Thyroid gland (tissue), 4 donors: ENCODE measurements at regions not wholly inside any gene's neighbourhood (a gene's known extent, or its start where the extent isn't known, plus 50 kb on each side); places are given as distances from the start of the nearest gene placed in this dataset.

ENCODE experiments used
- POLR2A ChIP-seq, 2 donors: fragments of 450-650 bp; IDR thresholded peaks; one replicate each; pipeline ENCODE4 v1.6.1; 2017; ENCODE audit warnings: antibody characterized with exemption in 2 of 2, mild to moderate bottlenecking in 2 of 2, moderate library complexity in 1 of 2
- TF ChIP-seq, protein P1 (sequence below), 6 experiments: fragments of 200-600 bp in 3 of 6; fragments of 450-650 bp in 3 of 6; sonication (generic) in 3 of 6; IDR thresholded peaks; one replicate each; pipeline ENCODE4 v1.5.1; 2016 to 2019; ENCODE audit warnings: antibody characterized with exemption in 6 of 6, mild to moderate bottlenecking in 2 of 6, inconsistent platforms in 1 of 6, moderate library complexity in 1 of 6

DNA sequence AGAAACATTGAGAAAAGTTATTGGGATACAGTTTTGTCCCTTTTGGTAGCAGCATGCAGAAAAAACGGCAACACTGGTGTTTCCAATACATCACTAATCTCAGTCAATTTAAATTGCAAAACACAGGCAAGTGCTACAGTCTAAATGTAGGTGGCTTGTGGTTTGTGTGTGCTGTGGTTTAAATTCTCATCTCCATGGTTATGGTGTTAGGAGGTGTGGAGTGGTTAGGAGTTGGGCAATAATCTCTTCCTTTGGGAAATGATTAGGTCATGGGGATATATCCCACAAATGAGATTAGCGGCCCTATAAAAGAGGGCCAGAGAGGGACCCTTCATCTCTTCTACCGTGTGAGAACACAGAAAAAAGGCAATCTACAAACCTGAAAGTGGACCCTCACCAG, 1344.3 kb downstream of the ADGRL3 start:
- TF ChIP-seq POLR2A (IDR thresholded peaks at IDR 0.05) = no peak
- TF ChIP-seq, protein P1, sequence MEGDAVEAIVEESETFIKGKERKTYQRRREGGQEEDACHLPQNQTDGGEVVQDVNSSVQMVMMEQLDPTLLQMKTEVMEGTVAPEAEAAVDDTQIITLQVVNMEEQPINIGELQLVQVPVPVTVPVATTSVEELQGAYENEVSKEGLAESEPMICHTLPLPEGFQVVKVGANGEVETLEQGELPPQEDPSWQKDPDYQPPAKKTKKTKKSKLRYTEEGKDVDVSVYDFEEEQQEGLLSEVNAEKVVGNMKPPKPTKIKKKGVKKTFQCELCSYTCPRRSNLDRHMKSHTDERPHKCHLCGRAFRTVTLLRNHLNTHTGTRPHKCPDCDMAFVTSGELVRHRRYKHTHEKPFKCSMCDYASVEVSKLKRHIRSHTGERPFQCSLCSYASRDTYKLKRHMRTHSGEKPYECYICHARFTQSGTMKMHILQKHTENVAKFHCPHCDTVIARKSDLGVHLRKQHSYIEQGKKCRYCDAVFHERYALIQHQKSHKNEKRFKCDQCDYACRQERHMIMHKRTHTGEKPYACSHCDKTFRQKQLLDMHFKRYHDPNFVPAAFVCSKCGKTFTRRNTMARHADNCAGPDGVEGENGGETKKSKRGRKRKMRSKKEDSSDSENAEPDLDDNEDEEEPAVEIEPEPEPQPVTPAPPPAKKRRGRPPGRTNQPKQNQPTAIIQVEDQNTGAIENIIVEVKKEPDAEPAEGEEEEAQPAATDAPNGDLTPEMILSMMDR (IDR thresholded peaks at IDR 0.05) = no peak
